Activated naive CD4-positive, alpha-beta T cell treated with anti-CD3 and anti-CD28 coated beads, Interleukin-2, amount 10 ng/mL, durations not matched to agents 7 days and 5 days (primary cell): ENCODE measurements at regions not wholly inside any gene's neighbourhood (a gene's known extent, or its start where the extent isn't known, plus 50 kb on each side); places are given as distances from the start of the nearest gene placed in this dataset.

Experiments
- CTCF ChIA-PET: fragments of 350-600 bp; sonication (Branson Sonifier 250); formaldehyde crosslinking; loops from one replicate; lab custom pipeline; 2021; ENCODE audit warnings: antibody characterized with exemption; lab: Charles Lee
- DNase-seq: peaks from one replicate; pipeline ENCODE4 v3.0.0-alpha.2; 2020
- H3K27ac Mint-ChIP-seq: one replicate; pipeline ENCODE4 v1.8.0; 2021; ENCODE audit warnings: mild to moderate bottlenecking, moderate library complexity, mixed read lengths
- H3K27me3 Mint-ChIP-seq: one replicate; pipeline ENCODE4 v1.8.0; 2021; ENCODE audit warnings: mild to moderate bottlenecking, mixed read lengths
- H3K36me3 Mint-ChIP-seq: one replicate; pipeline ENCODE4 v1.8.0; 2021; ENCODE audit warnings: mixed read lengths
- H3K4me1 Mint-ChIP-seq: one replicate; pipeline ENCODE4 v1.8.0; 2021; ENCODE audit warnings: mixed read lengths
- H3K4me3 Mint-ChIP-seq: one replicate; pipeline ENCODE4 v1.8.0; 2021; ENCODE audit warnings: mild to moderate bottlenecking, moderate library complexity, mixed read lengths
- H3K9me3 Mint-ChIP-seq: one replicate; pipeline ENCODE4 v1.8.0; 2021; ENCODE audit warnings: mixed read lengths

- no peak overlapping the region for H3K4me3 Mint-ChIP-seq
- H3K4me1 Mint-ChIP-seq: peaks cover 23% of the 10 kb centered on the region
- no peak for DNase-seq
- H3K36me3 Mint-ChIP-seq: no peaks in the 10 kb centered on the region
- CTCF ChIA-PET: no interaction called here
- H3K9me3 Mint-ChIP-seq: no peaks in the 10 kb centered on the region
- peaks cover 47% of the 10 kb centered on the region for H3K27me3 Mint-ChIP-seq
- no peak overlapping the region for H3K27ac Mint-ChIP-seq
Observed at GRCh38 chr16:14002416-14002990, 68.6 kb upstream of the MRTFB start.

- peaks cover 47% of the 10 kb centered on the region for H3K27me3 Mint-ChIP-seq
- no peak overlapping the region for H3K4me3 Mint-ChIP-seq
- DNase-seq: no peak
- H3K9me3 Mint-ChIP-seq: no peaks in the 10 kb centered on the region
- peaks cover 18% of the 10 kb centered on the region for H3K4me1 Mint-ChIP-seq
- CTCF ChIA-PET: no interaction called here
- no peak overlapping the region for H3K27ac Mint-ChIP-seq
- no peaks in the 10 kb centered on the region for H3K36me3 Mint-ChIP-seq
Observed at GRCh38 chr16:14003074-14003570, 68.0 kb upstream of the MRTFB start.

GRCh38 chr16:14004031-14004728, 66.9 kb upstream of the MRTFB start:
- Mint-ChIP-seq H3K27me3 (peaks cover 47% of the 10 kb centered on the region), H3K9me3 (no peaks in the 10 kb centered on the region), H3K36me3 (no peaks in the 10 kb centered on the region), H3K4me1 (peaks cover 11% of the 10 kb centered on the region), H3K4me3 (no peak overlapping the region), H3K27ac (no peak overlapping the region)
- CTCF ChIA-PET: no interaction called here
- no peak for DNase-seq

GRCh38 chr16:14004729-14005315, 66.3 kb upstream of the MRTFB start:
- Mint-ChIP-seq H3K27me3 (peaks cover 52% of the 10 kb centered on the region), H3K36me3 (no peaks in the 10 kb centered on the region), H3K4me1 (peaks cover 7% of the 10 kb centered on the region), H3K9me3 (no peaks in the 10 kb centered on the region), H3K27ac (no peak overlapping the region), H3K4me3 (no peak overlapping the region)
- CTCF ChIA-PET: no interaction called here
- DNase-seq: no peak

GRCh38 chr16:14005335-14005734, 65.8 kb upstream of the MRTFB start:
- Mint-ChIP-seq H3K36me3 (no peaks in the 10 kb centered on the region), H3K4me3 (no peak overlapping the region), H3K4me1 (peaks cover 7% of the 10 kb centered on the region), H3K9me3 (no peaks in the 10 kb centered on the region), H3K27ac (no peak overlapping the region), H3K27me3 (peaks cover 50% of the 10 kb centered on the region)
- CTCF ChIA-PET: no interaction called here
- no peak for DNase-seq

GRCh38 chr16:14007450-14007849, 63.7 kb upstream of the MRTFB start:
- H3K27ac Mint-ChIP-seq: no peak overlapping the region
- no peak for DNase-seq
- H3K4me3 Mint-ChIP-seq: no peak overlapping the region
- CTCF ChIA-PET: no interaction called here
- no peaks in the 10 kb centered on the region for H3K9me3 Mint-ChIP-seq
- peaks cover 49% of the 10 kb centered on the region for H3K27me3 Mint-ChIP-seq
- H3K36me3 Mint-ChIP-seq: no peaks in the 10 kb centered on the region
- H3K4me1 Mint-ChIP-seq: peaks cover 7% of the 10 kb centered on the region

GRCh38 chr16:14011001-14011400, 60.1 kb upstream of the MRTFB start:
- H3K4me1 Mint-ChIP-seq: no peaks in the 10 kb centered on the region
- CTCF ChIA-PET: no interaction called here
- H3K27me3 Mint-ChIP-seq: peaks cover 30% of the 10 kb centered on the region
- no peaks in the 10 kb centered on the region for H3K36me3 Mint-ChIP-seq
- H3K9me3 Mint-ChIP-seq: no peaks in the 10 kb centered on the region
- H3K4me3 Mint-ChIP-seq: no peak overlapping the region
- H3K27ac Mint-ChIP-seq: no peak overlapping the region
- DNase-seq: no peak

- CTCF ChIA-PET: no interaction called here
- Mint-ChIP-seq H3K27me3 (peaks cover 30% of the 10 kb centered on the region), H3K36me3 (no peaks in the 10 kb centered on the region), H3K4me1 (no peaks in the 10 kb centered on the region), H3K9me3 (no peaks in the 10 kb centered on the region), H3K4me3 (no peak overlapping the region), H3K27ac (no peak overlapping the region)
- DNase-seq: no peak
Observed at GRCh38 chr16:14011846-14012245, 59.3 kb upstream of the MRTFB start.

- peaks cover 30% of the 10 kb centered on the region for H3K27me3 Mint-ChIP-seq
Observed at GRCh38 chr16:14013145-14013570, 58.0 kb upstream of the MRTFB start.

GRCh38 chr16:14013571-14014283, 57.4 kb upstream of the MRTFB start:
- Mint-ChIP-seq H3K4me1 (no peaks in the 10 kb centered on the region), H3K36me3 (no peaks in the 10 kb centered on the region), H3K27ac (no peak overlapping the region), H3K27me3 (peaks cover 33% of the 10 kb centered on the region), H3K4me3 (no peak overlapping the region), H3K9me3 (no peaks in the 10 kb centered on the region)
- CTCF ChIA-PET: no interaction called here
- no peak for DNase-seq

More at GRCh38 chr16:14013145-14013570, 58.0 kb upstream of the MRTFB start:
- H3K4me3 Mint-ChIP-seq: no peak overlapping the region
- CTCF ChIA-PET: no interaction called here
- H3K9me3 Mint-ChIP-seq: no peaks in the 10 kb centered on the region
- no peaks in the 10 kb centered on the region for H3K4me1 Mint-ChIP-seq
- H3K27ac Mint-ChIP-seq: no peak overlapping the region
- H3K36me3 Mint-ChIP-seq: no peaks in the 10 kb centered on the region
- no peak for DNase-seq

GRCh38 chr16:14014284-14014625, 56.9 kb upstream of the MRTFB start:
- Mint-ChIP-seq H3K9me3 (no peaks in the 10 kb centered on the region), H3K27me3 (peaks cover 36% of the 10 kb centered on the region)

GRCh38 chr16:14015033-14015432, 56.1 kb upstream of the MRTFB start:
- Mint-ChIP-seq H3K9me3 (no peaks in the 10 kb centered on the region), H3K36me3 (no peaks in the 10 kb centered on the region)
- CTCF ChIA-PET: no interaction called here

More at GRCh38 chr16:14014284-14014625, 56.9 kb upstream of the MRTFB start:
- no peak for DNase-seq
- no peaks in the 10 kb centered on the region for H3K36me3 Mint-ChIP-seq
- H3K4me3 Mint-ChIP-seq: no peak overlapping the region
- CTCF ChIA-PET: no interaction called here
- no peaks in the 10 kb centered on the region for H3K4me1 Mint-ChIP-seq
- H3K27ac Mint-ChIP-seq: no peak overlapping the region

GRCh38 chr16:14015461-14015860, 55.7 kb upstream of the MRTFB start:
- Mint-ChIP-seq H3K9me3 (no peaks in the 10 kb centered on the region), H3K4me3 (no peak overlapping the region), H3K4me1 (no peaks in the 10 kb centered on the region), H3K36me3 (no peaks in the 10 kb centered on the region), H3K27me3 (peaks cover 27% of the 10 kb centered on the region), H3K27ac (no peak overlapping the region)
- DNase-seq: no peak
- CTCF ChIA-PET: no interaction called here

More at GRCh38 chr16:14015033-14015432, 56.1 kb upstream of the MRTFB start:
- Mint-ChIP-seq H3K4me1 (no peaks in the 10 kb centered on the region), H3K4me3 (no peak overlapping the region), H3K27me3 (peaks cover 28% of the 10 kb centered on the region), H3K27ac (no peak overlapping the region)
- no peak for DNase-seq

- Mint-ChIP-seq H3K9me3 (no peaks in the 10 kb centered on the region), H3K4me3 (no peak overlapping the region), H3K27me3 (peaks cover 25% of the 10 kb centered on the region), H3K36me3 (no peaks in the 10 kb centered on the region), H3K4me1 (no peaks in the 10 kb centered on the region), H3K27ac (no peak overlapping the region)
- no peak for DNase-seq
- CTCF ChIA-PET: no interaction called here
Observed at GRCh38 chr16:14015948-14016347, 55.2 kb upstream of the MRTFB start.
